ENCODE measurements at regions not wholly inside any gene's neighbourhood (a gene's known extent, or its start where the extent isn't known, plus 50 kb on each side); places are given as distances from the start of the nearest gene placed in this dataset.
"Not testable (repeated sequence)": the region's sequence is repeated elsewhere in the genome, so short reads cannot be mapped to it uniquely, and the experiment has no call there.

DNA sequence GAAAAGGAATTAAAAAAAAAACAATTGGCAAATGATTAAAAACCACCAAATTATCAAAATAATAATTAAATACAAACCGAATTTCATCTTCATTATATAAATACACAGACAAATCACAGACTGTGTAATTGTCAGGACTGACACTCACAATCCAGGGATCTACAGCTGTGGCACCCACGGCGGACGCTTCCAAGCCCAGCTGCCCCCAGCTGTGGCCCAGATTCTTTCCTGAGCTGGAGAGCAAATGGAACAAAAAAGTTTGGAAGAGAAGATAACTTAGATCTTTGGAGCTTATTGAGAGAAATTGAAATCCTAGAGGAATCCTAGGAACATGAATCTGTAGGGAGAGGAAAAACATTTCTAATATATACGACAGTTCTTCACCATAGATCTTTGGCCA, 316.1 kb downstream of the OTUD1 start:
- H3K9ac ChIP-seq (ENCODE audit: low read length) = no peak overlapping the region

GRCh38 chr10:23755556-23755955, 316.7 kb downstream of the OTUD1 start:
- no peaks in the 10 kb centered on the region for H3K27me3 ChIP-seq (ENCODE audit: low read length)
- H3K9me2 ChIP-seq (replicated peaks; ENCODE audit: insufficient read depth, low read length) = no peaks in the 10 kb centered on the region
- no peaks in the 10 kb centered on the region for H3K4me1 ChIP-seq (ENCODE audit: low read length)

More for the DNA sequence above, 316.1 kb downstream of the OTUD1 start:
- H3K27me3 ChIP-seq (ENCODE audit: low read length) = no peaks in the 10 kb centered on the region
- H4K20me1 ChIP-seq (ENCODE audit: insufficient read depth, low read depth, low read length) = no peaks in the 10 kb centered on the region
- no peaks in the 10 kb centered on the region for H3K36me3 ChIP-seq (ENCODE audit: insufficient read depth, low read length)
- H3K4me2 ChIP-seq (ENCODE audit: low read depth, low read length, poor library complexity, severe bottlenecking) = no peak overlapping the region
- H3K79me2 ChIP-seq (ENCODE audit: low read length) = no peaks in the 10 kb centered on the region
- no peak overlapping the region for H3K27ac ChIP-seq (ENCODE audit: low read length)
- no peak overlapping the region for H2AFZ ChIP-seq (ENCODE audit: low read length)
- DNase-seq = no peak
- H3K9me2 ChIP-seq (replicated peaks; ENCODE audit: insufficient read depth, low read length) = no peaks in the 10 kb centered on the region
- peaks cover 21% of the 10 kb centered on the region for H3K9me3 ChIP-seq (ENCODE audit: low read length)
- no peak overlapping the region for H3K4me3 ChIP-seq (ENCODE audit: low read length)
- no peaks in the 10 kb centered on the region for H3K4me1 ChIP-seq (ENCODE audit: low read length)

DNA sequence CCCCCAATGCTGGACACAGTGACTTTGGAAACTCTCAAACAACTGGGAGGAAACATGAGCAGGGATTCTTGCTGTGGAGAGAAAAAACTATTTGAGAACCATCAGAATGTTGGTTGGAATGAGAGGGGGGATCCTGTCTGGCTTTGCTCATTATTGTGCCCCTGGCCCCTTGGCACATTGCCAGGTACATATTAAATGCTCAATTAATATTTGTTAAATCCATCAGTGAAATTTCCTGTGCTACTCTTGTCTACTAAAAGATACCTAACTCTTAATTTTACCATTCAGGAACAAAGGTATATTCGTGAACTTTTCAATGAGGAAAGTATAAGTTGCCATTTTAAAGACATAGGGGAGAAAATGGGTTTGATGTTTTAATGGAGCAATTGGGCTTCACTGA, 329.4 kb downstream of the OTUD1 start:
- no peak overlapping the region for H2AFZ ChIP-seq (ENCODE audit: low read length)
- no peaks in the 10 kb centered on the region for H4K20me1 ChIP-seq (ENCODE audit: insufficient read depth, low read depth, low read length)
- DNase-seq = no peak
- no peaks in the 10 kb centered on the region for H3K27me3 ChIP-seq (ENCODE audit: low read length)
- no peaks in the 10 kb centered on the region for H3K36me3 ChIP-seq (ENCODE audit: insufficient read depth, low read length)
- no peaks in the 10 kb centered on the region for H3K9me2 ChIP-seq (replicated peaks; ENCODE audit: insufficient read depth, low read length)
- H3K79me2 ChIP-seq (ENCODE audit: low read length) = no peaks in the 10 kb centered on the region
- H3K4me3 ChIP-seq (ENCODE audit: low read length) = no peak overlapping the region
- no peaks in the 10 kb centered on the region for H3K4me1 ChIP-seq (ENCODE audit: low read length)
- peaks cover 18% of the 10 kb centered on the region for H3K9me3 ChIP-seq (ENCODE audit: low read length)
- H3K9ac ChIP-seq (ENCODE audit: low read length) = no peak overlapping the region
- H3K4me2 ChIP-seq (ENCODE audit: low read depth, low read length, poor library complexity, severe bottlenecking) = no peak overlapping the region
- no peak overlapping the region for H3K27ac ChIP-seq (ENCODE audit: low read length)

More at GRCh38 chr10:23755556-23755955, 316.7 kb downstream of the OTUD1 start:
- H3K4me3 ChIP-seq (ENCODE audit: low read length) = no peak overlapping the region
- DNase-seq = no peak
- no peaks in the 10 kb centered on the region for H3K36me3 ChIP-seq (ENCODE audit: insufficient read depth, low read length)
- peaks cover 25% of the 10 kb centered on the region for H3K9me3 ChIP-seq (ENCODE audit: low read length)
- no peak overlapping the region for H3K4me2 ChIP-seq (ENCODE audit: low read depth, low read length, poor library complexity, severe bottlenecking)
- no peak overlapping the region for H2AFZ ChIP-seq (ENCODE audit: low read length)
- no peaks in the 10 kb centered on the region for H4K20me1 ChIP-seq (ENCODE audit: insufficient read depth, low read depth, low read length)
- H3K27ac ChIP-seq (ENCODE audit: low read length) = no peak overlapping the region
- no peak overlapping the region for H3K9ac ChIP-seq (ENCODE audit: low read length)
- no peaks in the 10 kb centered on the region for H3K79me2 ChIP-seq (ENCODE audit: low read length)

DNA sequence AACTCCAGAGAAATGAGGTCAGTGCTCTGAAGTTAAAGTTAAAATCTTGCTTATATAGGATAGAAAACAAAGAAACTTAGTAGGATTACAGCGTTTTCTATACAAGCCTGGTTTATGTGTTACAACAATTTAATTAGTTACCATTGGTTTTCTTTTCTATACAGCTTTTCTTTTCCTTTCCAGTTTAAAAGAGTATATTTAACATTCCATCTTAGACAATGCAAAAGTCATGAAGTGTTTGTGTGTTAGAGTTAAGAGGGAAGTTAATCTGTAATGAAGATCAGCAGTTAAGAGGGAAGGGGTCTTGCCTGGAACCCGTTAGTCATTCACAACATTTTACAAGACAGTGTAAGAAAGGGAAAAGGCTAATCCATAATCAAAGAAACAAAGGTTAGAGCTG, 338.3 kb downstream of the OTUD1 start:
- no peak for DNase-seq
- no peak overlapping the region for H3K27ac ChIP-seq (ENCODE audit: low read length)
- H3K36me3 ChIP-seq (ENCODE audit: insufficient read depth, low read length) = no peaks in the 10 kb centered on the region
- H3K9ac ChIP-seq (ENCODE audit: low read length) = no peak overlapping the region
- no peak overlapping the region for H3K4me3 ChIP-seq (ENCODE audit: low read length)
- H3K79me2 ChIP-seq (ENCODE audit: low read length) = no peaks in the 10 kb centered on the region
- H3K4me2 ChIP-seq (ENCODE audit: low read depth, low read length, poor library complexity, severe bottlenecking) = no peak overlapping the region
- no peaks in the 10 kb centered on the region for H3K4me1 ChIP-seq (ENCODE audit: low read length)
- H2AFZ ChIP-seq (ENCODE audit: low read length) = no peak overlapping the region
- no peaks in the 10 kb centered on the region for H3K27me3 ChIP-seq (ENCODE audit: low read length)
- peaks cover 20% of the 10 kb centered on the region for H3K9me3 ChIP-seq (ENCODE audit: low read length)
- H4K20me1 ChIP-seq (ENCODE audit: insufficient read depth, low read depth, low read length) = no peaks in the 10 kb centered on the region
- H3K9me2 ChIP-seq (replicated peaks; ENCODE audit: insufficient read depth, low read length) = no peaks in the 10 kb centered on the region

- no peaks in the 10 kb centered on the region for H4K20me1 ChIP-seq (ENCODE audit: insufficient read depth, low read depth, low read length)
- H3K9ac ChIP-seq (ENCODE audit: low read length) = no peak overlapping the region
- H3K4me3 ChIP-seq (ENCODE audit: low read length) = no peak overlapping the region
- H3K27me3 ChIP-seq (ENCODE audit: low read length) = no peaks in the 10 kb centered on the region
- no peaks in the 10 kb centered on the region for H3K4me1 ChIP-seq (ENCODE audit: low read length)
- H3K27ac ChIP-seq (ENCODE audit: low read length) = no peak overlapping the region
- no peaks in the 10 kb centered on the region for H3K9me2 ChIP-seq (replicated peaks; ENCODE audit: insufficient read depth, low read length)
- no peak for DNase-seq
- peaks cover 28% of the 10 kb centered on the region for H3K9me3 ChIP-seq (ENCODE audit: low read length)
- no peaks in the 10 kb centered on the region for H3K79me2 ChIP-seq (ENCODE audit: low read length)
- H2AFZ ChIP-seq (ENCODE audit: low read length) = no peak overlapping the region
- no peaks in the 10 kb centered on the region for H3K36me3 ChIP-seq (ENCODE audit: insufficient read depth, low read length)
- H3K4me2 ChIP-seq (ENCODE audit: low read depth, low read length, poor library complexity, severe bottlenecking) = no peak overlapping the region
Measured at GRCh38 chr10:23779301-23779700, 340.4 kb downstream of the OTUD1 start.

DNA sequence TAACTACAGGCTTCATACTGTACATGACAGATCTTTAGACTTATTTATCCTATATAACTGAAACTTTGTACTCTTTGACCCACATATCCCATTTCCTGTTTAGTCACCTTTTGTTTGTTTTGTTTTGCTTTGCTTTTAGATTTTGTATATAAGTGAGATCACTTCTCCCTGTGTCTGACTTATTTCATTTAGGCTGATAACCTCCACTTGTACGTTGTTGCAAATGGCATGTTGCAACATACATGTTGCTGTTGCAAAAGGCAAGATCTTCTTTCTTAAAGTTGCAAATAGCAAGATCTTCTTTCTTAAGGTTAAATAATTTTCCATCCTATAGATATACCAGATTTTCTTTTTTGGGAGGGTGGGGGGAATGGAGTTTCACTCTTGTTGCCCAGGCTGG, 341.5 kb downstream of the OTUD1 start:
- H3K4me1 ChIP-seq (ENCODE audit: low read length) = no peaks in the 10 kb centered on the region
- no peaks in the 10 kb centered on the region for H3K9me2 ChIP-seq (replicated peaks; ENCODE audit: insufficient read depth, low read length)
- H3K27ac ChIP-seq (ENCODE audit: low read length) = no peak overlapping the region
- no peak overlapping the region for H3K4me3 ChIP-seq (ENCODE audit: low read length)
- no peak overlapping the region for H3K4me2 ChIP-seq (ENCODE audit: low read depth, low read length, poor library complexity, severe bottlenecking)
- DNase-seq = no peak
- H2AFZ ChIP-seq (ENCODE audit: low read length) = no peak overlapping the region
- H3K27me3 ChIP-seq (ENCODE audit: low read length) = no peaks in the 10 kb centered on the region
- no peak overlapping the region for H3K9ac ChIP-seq (ENCODE audit: low read length)
- H3K9me3 ChIP-seq (ENCODE audit: low read length) = peaks cover 32% of the 10 kb centered on the region
- H4K20me1 ChIP-seq (ENCODE audit: insufficient read depth, low read depth, low read length) = no peaks in the 10 kb centered on the region
- H3K79me2 ChIP-seq (ENCODE audit: low read length) = no peaks in the 10 kb centered on the region
- no peaks in the 10 kb centered on the region for H3K36me3 ChIP-seq (ENCODE audit: insufficient read depth, low read length)

DNA sequence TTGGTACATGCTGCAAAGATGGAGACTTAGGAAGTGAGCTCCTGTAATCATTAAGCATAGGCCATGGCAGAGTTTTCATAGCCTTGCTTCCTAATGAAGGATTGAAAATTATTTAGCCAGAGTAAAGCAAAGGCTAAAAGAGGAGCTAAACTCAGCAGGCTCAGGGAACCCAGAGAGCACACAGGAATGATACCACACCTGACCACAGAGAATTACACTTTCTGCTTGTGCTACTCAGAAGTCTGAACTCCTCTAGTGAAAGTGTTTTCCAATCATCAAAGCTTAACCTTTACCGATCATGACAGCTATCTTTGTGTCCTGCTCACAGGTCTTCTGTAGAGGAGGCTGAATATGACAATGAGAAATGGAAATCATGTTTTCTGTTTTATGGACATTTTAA, 347.7 kb downstream of the OTUD1 start:
- H3K4me2 ChIP-seq (ENCODE audit: low read depth, low read length, poor library complexity, severe bottlenecking) = no peak overlapping the region
- H3K9me3 ChIP-seq (ENCODE audit: low read length) = peaks cover 35% of the 10 kb centered on the region
- H3K27me3 ChIP-seq (ENCODE audit: low read length) = no peaks in the 10 kb centered on the region
- no peaks in the 10 kb centered on the region for H3K79me2 ChIP-seq (ENCODE audit: low read length)
- no peak overlapping the region for H3K9ac ChIP-seq (ENCODE audit: low read length)
- H3K9me2 ChIP-seq (replicated peaks; ENCODE audit: insufficient read depth, low read length) = no peaks in the 10 kb centered on the region
- H3K27ac ChIP-seq (ENCODE audit: low read length) = no peak overlapping the region
- H3K4me3 ChIP-seq (ENCODE audit: low read length) = no peak overlapping the region
- H2AFZ ChIP-seq (ENCODE audit: low read length) = no peak overlapping the region
- H3K36me3 ChIP-seq (ENCODE audit: insufficient read depth, low read length) = no peaks in the 10 kb centered on the region
- no peaks in the 10 kb centered on the region for H4K20me1 ChIP-seq (ENCODE audit: insufficient read depth, low read depth, low read length)
- H3K4me1 ChIP-seq (ENCODE audit: low read length) = no peaks in the 10 kb centered on the region
- DNase-seq = no peak

GRCh38 chr10:23793577-23793976, 354.7 kb downstream of the OTUD1 start:
- H2AFZ ChIP-seq (ENCODE audit: low read length) = no peak overlapping the region
- no peaks in the 10 kb centered on the region for H3K4me1 ChIP-seq (ENCODE audit: low read length)
- H3K9ac ChIP-seq (ENCODE audit: low read length) = no peak overlapping the region
- peaks cover 30% of the 10 kb centered on the region for H3K9me3 ChIP-seq (ENCODE audit: low read length)
- H4K20me1 ChIP-seq (ENCODE audit: insufficient read depth, low read depth, low read length) = no peaks in the 10 kb centered on the region
- DNase-seq = no peak
- no peaks in the 10 kb centered on the region for H3K36me3 ChIP-seq (ENCODE audit: insufficient read depth, low read length)
- no peaks in the 10 kb centered on the region for H3K27me3 ChIP-seq (ENCODE audit: low read length)
- no peak overlapping the region for H3K4me2 ChIP-seq (ENCODE audit: low read depth, low read length, poor library complexity, severe bottlenecking)
- no peak overlapping the region for H3K4me3 ChIP-seq (ENCODE audit: low read length)
- no peak overlapping the region for H3K27ac ChIP-seq (ENCODE audit: low read length)
- H3K9me2 ChIP-seq (replicated peaks; ENCODE audit: insufficient read depth, low read length) = no peaks in the 10 kb centered on the region; the same call in 1 of the 2 replicates
- H3K79me2 ChIP-seq (ENCODE audit: low read length) = no peaks in the 10 kb centered on the region

- H3K4me2 ChIP-seq (ENCODE audit: low read depth, low read length, poor library complexity, severe bottlenecking); H3K4me1 ChIP-seq (ENCODE audit: low read length); H3K27me3 ChIP-seq (ENCODE audit: low read length); H3K9me2 ChIP-seq (replicated peaks; ENCODE audit: insufficient read depth, low read length); H4K20me1 ChIP-seq (ENCODE audit: insufficient read depth, low read depth, low read length); DNase-seq; H3K27ac ChIP-seq (ENCODE audit: low read length); H3K4me3 ChIP-seq (ENCODE audit: low read length); H3K79me2 ChIP-seq (ENCODE audit: low read length); H3K9ac ChIP-seq (ENCODE audit: low read length); H2AFZ ChIP-seq (ENCODE audit: low read length); H3K36me3 ChIP-seq (ENCODE audit: insufficient read depth, low read length): not testable (repeated sequence)
- H3K9me3 ChIP-seq (ENCODE audit: low read length) = peaks cover 24% of the 10 kb centered on the region
Measured at GRCh38 chr10:23797452-23797851, 358.6 kb downstream of the OTUD1 start.

All from Karpas-422 (cell line).